Liver (tissue), 8 donors: ENCODE measurements at regions not wholly inside any gene's neighbourhood (a gene's known extent, or its start where the extent isn't known, plus 50 kb on each side); places are given as distances from the start of the nearest gene placed in this dataset.
"Not testable (repeated sequence)": the region's sequence is repeated elsewhere in the genome, so short reads cannot be mapped to it uniquely, and the experiment has no call there.

Experiments used
- DNase-seq: peaks from one replicate; pipeline ENCODE4 v3.0.0-alpha.2; 2017; ENCODE audit warnings: low spot score
- H3K27ac ChIP-seq, 2 donors: one replicate each; pipeline ENCODE4 v1.7.0; 2013; ENCODE audit warnings: inconsistent platforms in 2 of 2, low read length in 2 of 2, control low read depth in 1 of 2, low read depth in 1 of 2, mild to moderate bottlenecking in 1 of 2
- H3K27me3 ChIP-seq, 4 donors: one replicate each; pipeline versions ENCODE4 v1.6.1 to v1.7.0; 2013; ENCODE audit warnings: low read length in 3 of 4, inconsistent platforms in 1 of 4, mild to moderate bottlenecking in 1 of 4, moderate library complexity in 1 of 4; ENCODE audit not compliant: control insufficient read depth in 4 of 4, insufficient read depth in 4 of 4
- H3K36me3 ChIP-seq, 4 donors: one replicate each; pipeline versions ENCODE4 v1.6.1 to v1.7.0; 2013; ENCODE audit warnings: low read length in 3 of 4, mild to moderate bottlenecking in 3 of 4, low read depth in 1 of 4, moderate library complexity in 1 of 4; ENCODE audit not compliant: control insufficient read depth in 4 of 4, insufficient read depth in 3 of 4
- H3K4me1 ChIP-seq, 4 donors: one replicate each; pipeline versions ENCODE4 v1.6.1 to v1.7.0; 2013; ENCODE audit warnings: low read length in 3 of 4, mild to moderate bottlenecking in 3 of 4, moderate library complexity in 1 of 4; ENCODE audit not compliant: control insufficient read depth in 4 of 4, insufficient read depth in 4 of 4
- H3K4me3 ChIP-seq, 3 donors: one replicate each; pipeline versions ENCODE4 v1.6.1 to v1.7.0; 2013; ENCODE audit warnings: low read length in 3 of 3, control low read depth in 1 of 3, low read depth in 1 of 3, mild to moderate bottlenecking in 1 of 3
- H3K9ac ChIP-seq, 2 donors: one replicate each; pipeline ENCODE4 v1.7.0; 2013; ENCODE audit warnings: low read length in 2 of 2, mild to moderate bottlenecking in 2 of 2, moderate library complexity in 2 of 2, control low read depth in 1 of 2, low read depth in 1 of 2
- H3K9me3 ChIP-seq, 4 donors: one replicate each; pipeline versions ENCODE4 v1.6.1 to v1.7.0; 2013; ENCODE audit warnings: low read length in 3 of 4; ENCODE audit not compliant: control insufficient read depth in 4 of 4
- EGR1 ChIP-seq, 2 donors: IDR thresholded peaks; 2 replicates each; pipeline ENCODE4 v1.6.1; 2016 to 2018; ENCODE audit warnings: antibody characterized with exemption in 2 of 2, low read depth in 2 of 2
- FOXA1 ChIP-seq: IDR thresholded peaks from 2 replicates; pipeline ENCODE4 v1.6.1; 2016; ENCODE audit warnings: antibody characterized with exemption
- FOXA2 ChIP-seq: IDR thresholded peaks from 2 replicates; pipeline ENCODE4 v1.6.1; 2016; ENCODE audit warnings: antibody characterized with exemption
- GABPA ChIP-seq, 2 donors: IDR thresholded peaks in 1 of 2; conservative IDR thresholded peaks in 1 of 2; 2 replicates each; pipeline ENCODE4 v1.6.1; 2016; ENCODE audit warnings: antibody characterized with exemption in 2 of 2, mild to moderate bottlenecking in 1 of 2, moderate library complexity in 1 of 2
- HNF4A ChIP-seq, 2 donors: conservative IDR thresholded peaks; 2 replicates each; pipeline ENCODE4 v1.6.1; 2016; ENCODE audit warnings: antibody characterized with exemption in 2 of 2, mild to moderate bottlenecking in 2 of 2
- HNF4G ChIP-seq: IDR thresholded peaks from 2 replicates; pipeline ENCODE4 v1.6.1; 2016; ENCODE audit warnings: antibody characterized with exemption
- JUND ChIP-seq, 2 donors: IDR thresholded peaks; 2 replicates each; pipeline ENCODE4 v1.6.1; 2016; ENCODE audit warnings: antibody characterized with exemption in 2 of 2
- RAD21 ChIP-seq, 2 donors: IDR thresholded peaks; 2 replicates each; pipeline ENCODE4 v1.6.1; 2016; ENCODE audit warnings: antibody characterized with exemption in 2 of 2, mild to moderate bottlenecking in 2 of 2
- SP1 ChIP-seq: IDR thresholded peaks from 2 replicates; pipeline ENCODE4 v1.6.1; 2018; ENCODE audit warnings: antibody characterized with exemption, mild to moderate bottlenecking
- ZBTB33 ChIP-seq: IDR thresholded peaks from 2 replicates; pipeline ENCODE4 v1.6.1; 2016; ENCODE audit warnings: antibody characterized with exemption
- WGBS: extraction: QIAGEN DNeasy Blood & Tissue Kit; methylation state at CpG from one replicate; pipeline ENCODE4 v1.1.7; 2013; 5-methylcytosine and 5-hydroxymethylcytosine counted together
- TF ChIP-seq, protein P1 (sequence below): IDR thresholded peaks from 2 replicates; pipeline ENCODE4 v1.6.1; 2016; ENCODE audit warnings: antibody characterized with exemption
- TF ChIP-seq, protein P2 (sequence below): fragments of 150-350 bp; IDR thresholded peaks from 2 replicates; pipeline ENCODE4 v1.5.1; 2017; ENCODE audit warnings: improper control_type of control experiment, low read depth, low read length; ENCODE audit not compliant: missing input control
- TF ChIP-seq, protein P3 (sequence below): IDR thresholded peaks from 2 replicates; pipeline ENCODE4 v1.6.1; 2016; ENCODE audit warnings: antibody characterized with exemption, mild to moderate bottlenecking
- donor health status: healthy.
- donor health status: healthy.
- donor health status: healthy.
- donor health status: healthy.
- donor health status: healthy.

- TF ChIP-seq EGR1 (IDR thresholded peaks at IDR 0.05; ENCODE audit: low read depth in 2 of 2) (no peak), SP1 (no peak), GABPA (IDR thresholded peaks at IDR 0.05 in 1 of 2, conservative IDR thresholded peaks at IDR 0.05 in 1 of 2) (no peak), RAD21 (IDR thresholded peaks at IDR 0.05) (no peak)
These were observed 76.7 kb upstream of the VKORC1L1 start (continued) for GRCh38 chr7:65796205-65796604.

GRCh38 chr7:65797086-65797485 is 75.8 kb upstream of the VKORC1L1 start:
- not testable (repeated sequence) for H3K9me3 ChIP-seq, H3K36me3 ChIP-seq, H3K27ac ChIP-seq, DNase-seq, H3K4me3 ChIP-seq, H3K9ac ChIP-seq, H3K27me3 ChIP-seq, H3K4me1 ChIP-seq
- 94% methylated on average over 9 of the region's 9 CpGs for WGBS

DNA sequence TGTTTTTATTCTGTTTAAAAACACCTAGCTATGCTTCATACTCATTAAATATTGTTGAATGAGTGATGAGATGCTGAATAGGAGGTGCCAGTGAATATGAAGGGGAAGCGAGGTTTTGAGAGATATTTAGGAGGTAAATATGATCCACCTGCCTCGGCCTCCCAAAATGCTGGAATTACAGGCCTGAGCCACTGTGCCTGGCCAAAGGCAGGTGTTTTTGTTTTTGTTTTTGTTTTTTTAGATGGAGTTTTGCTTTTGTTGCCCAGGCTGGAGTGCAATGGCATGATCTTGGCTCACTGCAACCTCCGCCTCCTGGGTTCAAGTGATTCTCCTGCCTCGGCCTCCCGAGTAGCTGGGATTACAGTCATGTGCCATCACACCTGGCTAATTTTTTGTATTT is 75.3 kb upstream of the VKORC1L1 start:
- not testable (repeated sequence) for H3K9me3 ChIP-seq, H3K27ac ChIP-seq, H3K9ac ChIP-seq, H3K27me3 ChIP-seq, DNase-seq, H3K36me3 ChIP-seq, H3K4me1 ChIP-seq, H3K4me3 ChIP-seq
- 98% methylated on average over 5 of the region's 5 CpGs for WGBS

DNA sequence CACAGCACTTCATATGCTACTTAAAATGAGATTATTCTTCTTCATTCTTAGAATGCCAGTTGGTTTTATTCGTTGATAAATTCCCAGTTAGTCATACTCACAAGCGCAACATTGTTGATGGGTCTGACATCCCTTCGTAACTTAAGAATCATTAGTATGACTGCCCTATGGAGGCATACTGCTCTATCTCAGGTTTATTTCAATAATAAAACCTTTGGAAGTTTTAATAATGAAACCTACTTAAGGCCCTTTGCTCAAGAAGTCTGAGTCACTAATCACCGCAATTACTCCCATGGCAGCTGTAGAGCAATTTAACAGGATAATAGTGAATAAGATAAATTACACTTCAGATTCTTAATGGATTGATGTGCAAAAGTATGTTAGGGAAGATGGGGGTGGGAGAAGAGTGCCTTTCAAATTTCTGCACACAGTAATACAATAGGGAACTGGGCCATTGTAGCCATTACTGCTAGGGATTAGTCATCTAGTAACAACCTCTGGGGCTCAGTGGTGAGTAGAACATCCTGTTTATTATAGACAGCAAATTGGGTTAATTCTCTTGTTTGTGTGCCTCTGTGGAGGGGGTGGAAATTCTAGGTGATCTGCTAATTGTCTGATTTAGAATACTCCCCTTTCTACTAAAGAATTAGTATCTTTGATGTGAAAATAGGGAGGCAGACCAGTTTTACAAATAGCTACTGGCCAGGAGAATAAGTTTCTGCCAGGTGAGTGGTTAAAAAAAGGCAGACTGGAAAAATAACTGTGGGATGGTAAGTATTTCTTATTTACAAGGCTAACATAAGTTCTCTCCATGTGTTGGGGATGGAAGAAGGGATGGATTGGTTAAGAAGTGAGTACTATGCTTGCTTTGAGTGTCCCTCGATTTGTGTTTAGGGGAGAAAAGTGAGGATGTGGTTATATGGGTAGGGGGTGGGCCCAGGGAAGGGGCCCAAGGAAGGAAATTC is 74.5 kb upstream of the VKORC1L1 start:
- no peak overlapping the region for H3K4me3 ChIP-seq
- no peak overlapping the region for H3K9ac ChIP-seq
- WGBS = 87% methylated on average over 5 of the region's 5 CpGs
- no peaks in the 10 kb centered on the region for H3K4me1 ChIP-seq
- DNase-seq = no peak
- no peak for TF ChIP-seq EGR1 (IDR thresholded peaks at IDR 0.05; ENCODE audit: low read depth in 2 of 2)
- no peak for TF ChIP-seq HNF4G
- no peak for TF ChIP-seq JUND (IDR thresholded peaks at IDR 0.05)
- no peak for TF ChIP-seq RAD21 (IDR thresholded peaks at IDR 0.05)
- TF ChIP-seq SP1 = no peak
- TF ChIP-seq, protein P1, sequence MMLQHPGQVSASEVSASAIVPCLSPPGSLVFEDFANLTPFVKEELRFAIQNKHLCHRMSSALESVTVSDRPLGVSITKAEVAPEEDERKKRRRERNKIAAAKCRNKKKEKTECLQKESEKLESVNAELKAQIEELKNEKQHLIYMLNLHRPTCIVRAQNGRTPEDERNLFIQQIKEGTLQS = no peak
- TF ChIP-seq FOXA2 = no peak
- TF ChIP-seq, protein P2, sequence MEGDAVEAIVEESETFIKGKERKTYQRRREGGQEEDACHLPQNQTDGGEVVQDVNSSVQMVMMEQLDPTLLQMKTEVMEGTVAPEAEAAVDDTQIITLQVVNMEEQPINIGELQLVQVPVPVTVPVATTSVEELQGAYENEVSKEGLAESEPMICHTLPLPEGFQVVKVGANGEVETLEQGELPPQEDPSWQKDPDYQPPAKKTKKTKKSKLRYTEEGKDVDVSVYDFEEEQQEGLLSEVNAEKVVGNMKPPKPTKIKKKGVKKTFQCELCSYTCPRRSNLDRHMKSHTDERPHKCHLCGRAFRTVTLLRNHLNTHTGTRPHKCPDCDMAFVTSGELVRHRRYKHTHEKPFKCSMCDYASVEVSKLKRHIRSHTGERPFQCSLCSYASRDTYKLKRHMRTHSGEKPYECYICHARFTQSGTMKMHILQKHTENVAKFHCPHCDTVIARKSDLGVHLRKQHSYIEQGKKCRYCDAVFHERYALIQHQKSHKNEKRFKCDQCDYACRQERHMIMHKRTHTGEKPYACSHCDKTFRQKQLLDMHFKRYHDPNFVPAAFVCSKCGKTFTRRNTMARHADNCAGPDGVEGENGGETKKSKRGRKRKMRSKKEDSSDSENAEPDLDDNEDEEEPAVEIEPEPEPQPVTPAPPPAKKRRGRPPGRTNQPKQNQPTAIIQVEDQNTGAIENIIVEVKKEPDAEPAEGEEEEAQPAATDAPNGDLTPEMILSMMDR = no peak
- TF ChIP-seq, protein P3, sequence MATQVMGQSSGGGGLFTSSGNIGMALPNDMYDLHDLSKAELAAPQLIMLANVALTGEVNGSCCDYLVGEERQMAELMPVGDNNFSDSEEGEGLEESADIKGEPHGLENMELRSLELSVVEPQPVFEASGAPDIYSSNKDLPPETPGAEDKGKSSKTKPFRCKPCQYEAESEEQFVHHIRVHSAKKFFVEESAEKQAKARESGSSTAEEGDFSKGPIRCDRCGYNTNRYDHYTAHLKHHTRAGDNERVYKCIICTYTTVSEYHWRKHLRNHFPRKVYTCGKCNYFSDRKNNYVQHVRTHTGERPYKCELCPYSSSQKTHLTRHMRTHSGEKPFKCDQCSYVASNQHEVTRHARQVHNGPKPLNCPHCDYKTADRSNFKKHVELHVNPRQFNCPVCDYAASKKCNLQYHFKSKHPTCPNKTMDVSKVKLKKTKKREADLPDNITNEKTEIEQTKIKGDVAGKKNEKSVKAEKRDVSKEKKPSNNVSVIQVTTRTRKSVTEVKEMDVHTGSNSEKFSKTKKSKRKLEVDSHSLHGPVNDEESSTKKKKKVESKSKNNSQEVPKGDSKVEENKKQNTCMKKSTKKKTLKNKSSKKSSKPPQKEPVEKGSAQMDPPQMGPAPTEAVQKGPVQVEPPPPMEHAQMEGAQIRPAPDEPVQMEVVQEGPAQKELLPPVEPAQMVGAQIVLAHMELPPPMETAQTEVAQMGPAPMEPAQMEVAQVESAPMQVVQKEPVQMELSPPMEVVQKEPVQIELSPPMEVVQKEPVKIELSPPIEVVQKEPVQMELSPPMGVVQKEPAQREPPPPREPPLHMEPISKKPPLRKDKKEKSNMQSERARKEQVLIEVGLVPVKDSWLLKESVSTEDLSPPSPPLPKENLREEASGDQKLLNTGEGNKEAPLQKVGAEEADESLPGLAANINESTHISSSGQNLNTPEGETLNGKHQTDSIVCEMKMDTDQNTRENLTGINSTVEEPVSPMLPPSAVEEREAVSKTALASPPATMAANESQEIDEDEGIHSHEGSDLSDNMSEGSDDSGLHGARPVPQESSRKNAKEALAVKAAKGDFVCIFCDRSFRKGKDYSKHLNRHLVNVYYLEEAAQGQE = no peak
- TF ChIP-seq HNF4A (conservative IDR thresholded peaks at IDR 0.05) = no peak
- no peak for TF ChIP-seq ZBTB33
- no peak for TF ChIP-seq FOXA1
- no peaks in the 10 kb centered on the region for H3K9me3 ChIP-seq
- H3K27ac ChIP-seq = no peak overlapping the region
- H3K36me3 ChIP-seq = peaks cover 0 to 2% (median 0%) of the 10 kb centered on the region in 4 donors
- no peaks in the 10 kb centered on the region for H3K27me3 ChIP-seq

GRCh38 chr7:65800191-65800590 is 72.7 kb upstream of the VKORC1L1 start:
- not testable (repeated sequence) for H3K4me1 ChIP-seq, H3K4me3 ChIP-seq, H3K27me3 ChIP-seq, H3K9me3 ChIP-seq, DNase-seq, H3K27ac ChIP-seq, H3K36me3 ChIP-seq, H3K9ac ChIP-seq
- WGBS = 70% methylated on average over 4 of the region's 4 CpGs
